K562 (cell line): ENCODE measurements at regions not wholly inside any gene's neighbourhood (a gene's known extent, or its start where the extent isn't known, plus 50 kb on each side); places are given as distances from the start of the nearest gene placed in this dataset.

Experiments used
- NFE2 ChIP-seq: IDR thresholded peaks from 2 replicates; pipeline ENCODE4 v1.6.1; 2014; ENCODE audit warnings: antibody characterized with exemption, low read depth
- TAF15 ChIP-seq: fragments of 200-400 bp; formaldehyde crosslinking; IDR thresholded peaks from 2 replicates; pipeline ENCODE4 v1.6.1; 2017; ENCODE audit warnings: mild to moderate bottlenecking, low read depth, low read length, moderate library complexity
- TCF7 ChIP-seq: sonication (generic); IDR thresholded peaks from 2 replicates; pipeline ENCODE4 v1.6.1; 2016; ENCODE audit warnings: antibody characterized with exemption, borderline replicate concordance
- THRAP3 ChIP-seq: fragments of 450-650 bp; IDR thresholded peaks from 2 replicates; pipeline ENCODE4 v1.6.1; 2016; ENCODE audit warnings: mild to moderate bottlenecking, inconsistent platforms, borderline replicate concordance
- ZNF407 ChIP-seq: fragments of 450-650 bp; IDR thresholded peaks from 2 replicates; pipeline ENCODE4 v1.6.1; 2016; ENCODE audit warnings: low read depth

DNA sequence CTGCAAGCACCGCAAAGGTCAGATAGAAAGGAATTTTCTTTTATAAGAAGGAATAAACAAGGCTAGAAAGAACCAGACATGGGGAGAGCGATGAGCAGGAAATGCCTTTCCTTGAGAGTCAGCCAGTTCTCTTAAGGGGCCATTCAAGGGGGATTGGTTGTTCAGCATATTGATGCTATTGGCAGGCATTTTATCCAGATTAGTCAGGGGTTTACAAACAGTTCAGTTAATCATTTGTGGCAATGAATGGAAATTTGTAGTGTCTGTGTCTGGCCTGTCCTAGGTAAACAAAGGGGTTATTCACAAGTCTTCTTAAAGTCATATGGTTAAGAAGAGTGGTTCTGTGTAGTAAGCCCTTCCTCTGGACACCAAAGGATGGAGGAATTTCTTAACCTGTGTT lies 184.7 kb upstream of the FRMPD4 start (continued):
- TF ChIP-seq ZNF407 (no peak), THRAP3 (no peak), TAF15 (no peak), NFE2 (no peak), TCF7 (no peak)
